CD4-positive, alpha-beta T cell treated with Interleukin-1 beta for 1 hour (primary cell): ENCODE measurements at regions not wholly inside any gene's neighbourhood (a gene's known extent, or its start where the extent isn't known, plus 50 kb on each side); places are given as distances from the start of the nearest gene placed in this dataset.
A peak's percentile ranks its signal among the peaks of the same experiment; 100 is the strongest.
"Not testable (repeated sequence)": the region's sequence is repeated elsewhere in the genome, so short reads cannot be mapped to it uniquely, and the experiment has no call there.

Experiments
- DNase-seq, 2 donors: peaks; one replicate each; pipeline ENCODE4 v3.0.0-alpha.2; 2020 to 2022

DNA sequence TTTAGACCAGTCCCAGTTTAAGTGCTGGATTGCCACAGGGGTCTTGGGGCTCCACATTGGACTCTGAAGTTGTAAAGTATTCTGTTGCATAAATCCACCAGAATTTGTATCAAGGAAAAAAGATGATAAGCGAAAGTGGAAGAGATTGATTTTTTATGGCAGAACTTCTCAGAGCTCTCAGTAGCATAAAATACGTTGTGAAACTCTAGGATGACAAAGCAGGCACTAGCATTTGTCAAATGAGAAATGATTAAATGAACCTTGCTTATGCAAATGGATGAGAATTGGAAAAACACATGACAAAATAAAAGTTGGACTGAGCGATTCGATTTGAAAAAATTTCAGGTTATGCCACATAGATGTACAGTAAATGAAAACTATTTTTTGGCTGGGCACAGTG is 253.8 kb upstream of the RAB4A start:
- no peak for DNase-seq

DNA sequence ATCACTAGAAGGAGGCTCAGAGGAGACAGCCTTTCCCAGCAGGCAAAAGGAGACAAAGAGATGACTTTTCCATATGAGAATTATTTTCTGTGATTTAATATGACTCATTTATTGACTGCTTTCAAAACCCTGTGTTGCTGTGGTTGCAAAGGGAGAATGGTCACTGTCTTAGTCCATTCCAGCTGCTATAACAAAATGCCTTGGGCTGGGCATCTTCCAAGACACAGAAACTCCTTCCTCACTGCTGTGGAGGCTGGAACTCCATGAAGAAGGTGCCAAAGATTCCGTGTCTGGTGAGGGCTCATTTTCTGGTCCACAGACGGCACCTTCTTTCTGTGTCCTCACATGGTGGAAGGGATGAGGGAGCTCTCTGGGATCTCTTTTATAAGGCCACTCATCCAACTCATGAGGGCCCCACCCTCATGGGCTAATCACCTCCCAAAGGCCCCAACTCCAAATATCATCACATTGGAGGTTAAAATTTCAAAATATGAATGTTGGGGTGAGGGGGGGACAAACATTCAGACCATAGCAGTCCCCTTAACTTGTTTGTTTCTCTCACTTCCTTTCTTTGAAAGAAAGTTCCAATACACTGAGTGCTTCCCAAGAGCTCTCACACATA is 252.1 kb upstream of the RAB4A start:
- DNase-seq = no peak

DNA sequence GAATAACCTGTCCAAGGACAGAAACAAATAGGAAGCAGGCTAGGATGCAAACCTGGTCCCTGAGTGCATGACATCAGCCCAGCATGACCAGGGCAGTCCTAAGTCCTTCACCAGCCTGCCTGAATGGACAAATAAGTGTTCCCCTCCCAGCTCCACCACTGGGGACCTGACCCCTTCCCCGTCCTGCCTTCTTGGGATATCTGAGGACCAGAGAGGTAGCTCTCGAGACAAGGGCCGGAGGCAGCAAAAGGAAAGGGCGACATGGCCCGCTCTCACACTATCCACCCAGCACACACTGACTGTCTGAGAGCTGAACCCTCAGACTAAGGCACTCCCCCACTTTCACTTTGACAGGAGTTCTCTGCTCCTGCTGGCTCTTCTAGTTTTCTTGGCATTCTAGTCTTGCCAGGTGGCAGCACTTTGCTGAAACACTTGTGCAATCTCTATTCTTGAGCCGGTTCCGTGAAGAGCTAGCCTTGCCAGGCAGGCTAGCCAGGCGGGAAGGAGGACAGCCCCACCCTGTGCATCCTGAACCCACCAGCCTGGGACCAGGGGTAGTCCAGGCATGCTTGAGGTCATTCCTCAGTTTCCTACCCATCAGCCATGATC is 251.1 kb upstream of the RAB4A start:
- no peak for DNase-seq

DNA sequence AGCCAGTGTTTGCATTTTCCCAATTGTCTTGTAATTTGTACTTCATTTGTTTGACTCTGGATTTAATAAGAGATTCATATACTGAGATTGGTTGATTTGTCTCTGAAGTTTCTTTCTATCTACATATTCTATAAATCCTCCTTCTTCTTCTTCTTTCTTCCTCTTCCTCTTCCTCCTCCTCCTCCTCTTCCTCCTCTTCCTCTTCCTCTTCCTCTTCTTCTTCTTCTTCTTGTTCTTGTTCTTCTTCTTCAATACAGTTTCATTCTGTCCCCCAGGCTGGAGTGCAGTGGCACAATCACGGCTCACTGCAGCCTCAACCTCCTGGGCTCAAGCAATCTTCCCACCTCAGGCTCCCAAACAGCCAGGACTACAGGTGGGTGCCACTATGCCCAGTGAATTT is 249.9 kb upstream of the RAB4A start:
- DNase-seq = not testable (repeated sequence)

DNA sequence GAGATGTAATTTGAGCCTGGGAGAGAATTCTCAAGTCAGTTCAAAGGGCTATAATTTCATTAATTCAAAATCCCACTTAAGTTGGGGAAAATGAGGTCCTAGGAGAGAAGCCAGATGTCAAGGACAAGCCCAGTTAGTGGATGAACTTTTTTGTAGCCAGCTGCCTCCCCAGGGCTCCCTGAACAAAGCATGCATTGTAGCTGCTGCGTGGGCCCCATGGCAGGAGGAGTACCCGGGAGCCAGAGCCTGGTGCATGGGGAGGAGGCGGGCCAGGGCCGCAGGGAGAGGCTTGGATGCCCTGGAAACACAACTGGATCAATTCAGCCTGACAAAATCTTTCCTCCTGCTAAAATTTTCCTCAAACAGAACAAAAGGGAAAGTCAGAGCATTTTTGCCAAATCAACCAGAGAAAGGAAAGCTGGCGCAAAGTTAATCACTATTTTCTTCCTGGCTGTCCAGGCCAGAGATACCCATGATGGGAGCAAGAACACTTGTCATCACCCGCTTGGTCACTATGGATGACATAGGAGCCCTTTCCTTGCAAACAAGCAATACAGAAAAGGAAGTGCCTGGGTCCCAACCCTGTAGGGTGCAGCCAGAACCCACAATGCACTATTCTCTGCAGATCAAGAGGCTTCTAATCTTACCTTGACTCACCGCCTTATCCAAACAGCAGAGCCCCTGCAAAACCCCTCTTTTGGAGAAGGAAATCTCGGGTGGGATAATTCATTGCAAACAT is 248.1 kb upstream of the RAB4A start:
- DNase-seq = no peak

DNA sequence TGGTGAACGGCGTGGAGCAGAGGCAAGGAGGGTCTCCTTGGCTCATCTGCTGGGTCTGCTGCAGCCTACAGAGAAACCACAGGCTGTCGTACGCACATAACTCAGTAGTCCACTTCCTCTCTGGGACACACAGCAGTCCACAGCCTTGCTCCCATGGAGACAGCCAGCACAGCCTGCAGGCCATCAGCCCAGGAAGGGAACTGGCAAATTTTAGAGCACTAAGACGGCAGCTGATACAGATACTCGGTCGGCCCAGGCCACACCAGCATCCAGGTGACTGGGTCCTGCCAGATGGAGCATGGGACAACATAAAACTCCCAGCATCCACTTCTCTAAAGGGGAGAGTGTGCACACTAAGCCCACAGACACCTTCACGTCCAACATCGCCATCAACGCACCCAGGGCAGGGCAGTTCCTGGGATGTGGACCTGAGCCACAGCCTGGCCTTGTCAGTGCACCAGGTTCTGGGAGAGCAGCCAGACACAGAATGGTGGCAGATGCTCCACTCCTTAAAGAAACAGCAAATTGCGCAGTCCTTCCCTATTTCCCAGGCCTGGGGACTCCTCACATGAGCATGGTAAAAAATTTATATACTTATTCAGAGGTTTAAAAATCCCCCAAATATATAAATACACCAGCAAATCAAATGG is 247.1 kb upstream of the RAB4A start:
- DNase-seq = peak in 1 of 2 donors; percentile 24

DNA sequence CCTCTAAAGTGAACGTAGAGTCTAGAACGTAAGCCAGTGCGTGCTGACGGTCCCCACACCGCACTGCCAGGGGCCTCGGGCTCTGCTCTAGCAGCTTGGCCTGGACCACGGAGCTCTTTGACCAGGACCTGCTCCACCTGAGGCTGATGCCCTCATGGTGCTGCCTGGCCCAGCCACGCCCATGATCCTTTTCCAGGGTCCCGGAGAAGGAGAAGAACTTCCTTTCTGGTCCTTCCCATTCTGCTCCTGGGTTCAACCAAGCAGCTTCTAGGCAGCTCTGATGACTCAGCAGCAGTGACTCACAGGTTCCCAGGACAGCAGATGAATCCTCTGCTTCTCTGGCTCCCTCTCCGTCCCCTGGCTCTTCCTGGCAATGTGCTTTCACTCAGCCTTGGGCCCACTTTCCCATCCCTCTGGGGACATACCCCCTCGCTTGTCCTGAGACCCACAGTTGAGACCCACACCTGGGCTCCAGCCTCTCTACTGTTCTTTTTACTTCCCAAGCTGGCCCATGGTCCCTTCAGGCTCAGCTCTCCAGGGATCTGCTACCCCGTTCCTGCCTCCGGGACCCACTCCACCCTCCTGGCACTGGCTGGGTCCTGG is 246.3 kb upstream of the RAB4A start:
- peak in 1 of 2 donors; percentile 59 for DNase-seq

DNA sequence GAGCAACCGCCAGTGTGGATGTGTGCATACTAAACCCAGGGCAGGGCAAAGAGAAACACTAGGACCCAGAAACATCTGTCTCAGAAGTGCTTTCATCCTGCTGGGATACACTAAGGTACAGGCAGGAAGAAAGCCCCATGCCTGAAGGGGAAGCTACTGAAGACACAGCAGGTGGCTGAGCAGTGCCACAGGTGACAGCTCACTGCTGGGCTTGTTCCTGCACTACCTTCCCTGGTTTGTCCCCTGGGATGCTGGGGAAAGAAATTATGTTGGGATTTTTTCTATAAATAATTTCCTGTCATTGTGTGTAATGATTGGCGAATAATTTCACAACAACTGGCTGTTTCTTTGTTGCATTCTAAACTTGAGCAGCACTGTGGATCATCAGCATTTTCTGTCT is 245.3 kb upstream of the RAB4A start:
- no peak for DNase-seq

DNA sequence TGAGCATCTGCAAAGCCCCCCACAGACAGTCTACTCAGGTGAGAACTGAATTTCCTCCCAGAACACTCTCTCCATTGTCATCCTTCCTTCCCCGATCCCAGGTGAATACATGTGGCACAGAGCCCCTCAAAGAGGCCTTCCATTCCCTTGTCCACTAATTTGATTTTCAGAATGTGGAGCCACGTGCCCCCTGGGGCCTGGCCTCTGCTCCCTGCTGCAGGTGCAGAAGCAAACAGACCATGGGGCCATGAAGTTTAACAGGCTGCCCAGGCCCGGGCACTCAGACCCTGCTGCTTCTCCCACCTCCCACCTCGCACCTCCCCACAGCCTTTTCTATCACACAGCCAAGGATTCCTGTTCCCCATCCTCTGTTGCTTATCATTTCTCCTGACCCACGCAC is 243.8 kb upstream of the RAB4A start:
- no peak for DNase-seq

DNA sequence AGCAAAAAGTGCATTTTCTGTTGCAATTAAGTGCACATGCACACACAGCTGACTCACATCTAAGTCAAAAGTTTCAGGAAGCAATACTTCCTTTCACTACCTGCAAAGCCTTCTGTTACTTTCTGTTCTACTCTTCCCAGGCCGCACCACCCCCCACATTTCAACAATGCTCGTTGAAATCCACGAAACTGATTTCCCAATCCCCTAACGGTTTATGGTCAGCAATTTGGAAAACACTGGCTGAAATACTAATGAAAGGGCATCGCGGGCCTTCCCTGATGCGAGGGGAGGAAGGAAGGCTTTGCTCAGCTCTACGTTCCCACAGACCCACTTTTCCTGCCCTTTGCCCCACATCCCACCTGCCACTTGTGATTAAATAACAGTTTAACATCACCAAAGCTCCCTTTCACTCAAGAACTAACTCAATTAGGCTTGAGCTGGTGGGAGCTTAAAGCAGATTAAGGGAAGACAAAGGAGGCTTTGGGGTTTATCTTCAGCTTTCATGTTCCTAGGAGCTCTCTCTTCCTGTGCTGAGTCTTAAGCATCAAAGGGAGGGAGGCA is 243.2 kb upstream of the RAB4A start:
- peak; percentile 18 to 41 for DNase-seq

DNA sequence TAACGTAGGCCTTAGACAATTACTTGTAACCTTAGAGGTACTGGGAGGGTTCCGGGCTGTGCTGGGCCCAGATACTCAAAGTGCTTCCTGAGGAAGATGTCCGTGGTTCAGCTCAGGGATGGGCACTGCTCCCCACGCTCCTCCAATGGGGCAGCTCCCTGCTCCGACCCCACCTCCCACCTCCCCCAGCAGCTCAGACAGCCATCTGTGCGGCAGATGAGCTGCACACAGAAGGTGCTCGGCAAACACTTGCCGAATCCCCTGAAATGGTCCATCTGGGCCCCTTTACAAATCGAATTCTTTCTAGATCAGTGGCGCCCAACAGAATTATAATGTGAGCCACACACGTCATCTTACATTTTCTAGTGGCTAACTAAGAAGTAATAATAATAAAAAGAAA is 242.4 kb upstream of the RAB4A start:
- DNase-seq = no peak

DNA sequence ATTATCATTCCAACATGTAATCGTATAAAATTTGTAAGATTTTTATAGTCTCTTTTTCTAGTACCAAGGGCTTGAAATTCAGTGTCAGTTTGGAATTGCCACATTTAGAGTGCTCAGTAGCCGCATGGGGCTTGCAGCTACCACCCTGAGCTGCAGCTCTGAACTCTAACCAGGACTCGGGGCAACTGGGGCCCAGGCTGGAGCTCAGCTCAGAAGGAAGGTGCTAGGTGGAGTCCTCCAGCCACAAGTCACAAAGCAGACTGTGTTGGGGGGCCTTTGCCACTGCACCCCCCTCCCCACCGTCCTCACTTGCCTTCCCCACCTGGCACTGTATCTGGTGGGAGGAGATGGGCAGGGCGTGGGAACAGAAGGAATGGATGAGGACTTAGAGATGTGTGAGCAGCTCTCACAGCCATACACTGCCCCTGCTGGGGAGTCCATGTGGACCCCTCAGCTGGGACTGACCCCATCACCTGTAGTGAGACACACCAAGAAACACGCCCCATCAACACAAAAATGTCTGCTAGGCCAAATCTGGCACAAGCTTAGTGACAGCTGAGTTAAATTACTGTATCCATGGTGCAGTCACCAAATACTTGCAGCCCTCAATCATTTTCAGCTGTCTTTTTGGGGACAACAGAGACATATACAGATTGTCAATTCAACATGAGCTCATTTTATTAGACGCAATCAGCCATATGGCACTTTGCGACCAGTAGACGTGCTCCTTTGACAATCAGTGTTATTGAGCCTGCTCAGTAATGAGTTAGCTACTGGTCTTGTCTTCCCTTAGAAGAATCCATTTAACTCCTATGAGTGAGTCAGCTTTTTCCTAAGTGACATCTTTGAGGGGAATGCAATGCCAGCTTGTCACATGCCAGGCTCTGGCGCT is 241.7 kb upstream of the RAB4A start:
- DNase-seq = no peak

DNA sequence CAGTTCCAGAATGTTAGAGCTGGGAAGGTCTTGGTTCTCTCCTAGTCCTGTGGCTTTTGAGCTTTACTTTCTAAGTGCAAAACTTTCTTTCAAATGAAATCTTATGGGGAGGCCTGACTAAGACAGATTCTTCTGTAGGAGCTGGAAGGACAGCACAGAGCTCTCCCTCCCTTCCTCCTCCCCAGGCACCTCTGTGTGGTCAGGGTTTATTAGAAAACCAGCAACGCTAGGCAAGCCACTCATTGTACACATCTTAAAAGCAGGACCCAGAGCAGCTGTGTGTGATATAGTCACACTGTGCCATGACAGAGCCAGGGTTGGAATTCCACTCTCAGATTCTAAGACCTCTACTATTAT is 241.1 kb upstream of the RAB4A start:
- no peak for DNase-seq

DNA sequence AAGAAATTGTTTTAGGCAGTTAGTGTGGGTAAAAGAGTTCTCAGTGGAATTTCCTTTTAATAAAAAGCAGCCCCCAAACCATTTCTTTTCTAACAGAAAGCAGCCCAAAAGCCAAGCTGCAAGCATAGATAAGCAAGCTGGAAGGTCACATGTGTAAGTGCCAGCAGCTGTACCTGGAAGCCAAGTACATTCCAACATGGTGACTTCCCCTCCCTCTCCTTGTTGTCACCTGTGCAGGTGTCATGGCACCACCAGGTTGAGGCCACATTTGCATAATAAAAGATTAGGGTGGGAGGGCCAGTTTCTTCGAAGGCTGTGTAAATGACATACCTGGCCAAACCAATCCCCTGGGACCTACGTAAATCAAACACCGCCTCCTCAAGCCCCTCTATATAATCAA is 240.3 kb upstream of the RAB4A start:
- DNase-seq = no peak

DNA sequence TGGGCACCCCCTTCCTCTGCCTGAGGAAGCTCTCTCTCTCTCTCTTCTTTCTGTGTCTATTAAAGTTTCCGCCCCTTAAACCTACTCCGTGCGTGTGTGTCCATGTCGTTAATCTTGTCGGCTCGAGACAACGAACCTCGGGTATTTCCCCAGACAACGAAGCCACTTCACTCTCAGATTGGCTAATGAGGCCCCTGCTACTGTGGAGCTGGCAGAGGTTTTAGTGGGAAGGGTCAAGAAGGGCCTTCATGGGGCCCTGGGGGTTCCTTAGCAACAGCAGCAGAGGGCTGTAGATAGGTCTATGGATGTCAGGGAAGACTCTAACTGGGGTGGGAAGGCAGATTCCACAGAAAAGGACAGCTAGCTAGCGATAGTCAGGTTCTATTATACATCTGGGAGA is 239.8 kb upstream of the RAB4A start:
- DNase-seq = no peak

DNA sequence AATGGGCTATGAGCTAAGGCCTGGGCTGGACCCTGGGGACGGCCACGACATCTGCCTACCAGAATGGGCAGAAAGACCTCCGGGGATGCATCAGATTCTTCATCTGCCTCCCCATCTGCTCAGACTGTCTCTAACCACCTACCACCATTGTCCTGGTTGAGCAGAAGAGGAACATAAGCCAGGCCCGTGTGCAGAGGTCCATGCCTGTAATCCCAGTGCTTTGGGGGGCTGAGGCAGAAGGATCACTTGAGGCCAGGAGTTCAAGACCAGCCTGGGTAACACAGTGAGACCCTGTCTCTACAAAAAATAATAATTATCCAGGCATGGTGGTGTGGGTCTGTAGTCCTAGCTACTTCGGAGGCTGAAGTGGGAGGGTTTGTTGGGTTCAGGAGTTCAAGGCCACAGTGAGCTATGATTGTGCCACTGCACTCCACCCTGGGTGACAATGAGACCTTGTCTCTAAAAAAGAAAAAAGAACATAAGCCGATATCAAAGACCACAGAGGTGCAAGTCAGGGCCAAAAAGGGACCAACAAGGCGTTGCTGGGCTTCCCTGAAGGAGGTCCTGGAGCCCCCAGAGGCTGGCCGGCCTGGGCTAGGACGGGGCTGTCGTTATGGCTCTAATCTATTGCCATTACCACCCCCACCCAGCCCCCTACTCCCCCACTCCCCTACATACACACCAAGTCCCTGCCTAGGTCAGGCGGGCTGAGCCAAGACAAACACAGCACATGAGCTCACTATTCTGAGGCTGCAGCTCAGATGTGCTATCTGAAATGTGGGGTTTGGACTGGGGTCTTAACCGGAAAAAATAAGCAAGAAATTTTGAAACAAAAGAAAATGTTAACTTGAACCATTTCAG is 239.2 kb upstream of the RAB4A start:
- no peak for DNase-seq

DNA sequence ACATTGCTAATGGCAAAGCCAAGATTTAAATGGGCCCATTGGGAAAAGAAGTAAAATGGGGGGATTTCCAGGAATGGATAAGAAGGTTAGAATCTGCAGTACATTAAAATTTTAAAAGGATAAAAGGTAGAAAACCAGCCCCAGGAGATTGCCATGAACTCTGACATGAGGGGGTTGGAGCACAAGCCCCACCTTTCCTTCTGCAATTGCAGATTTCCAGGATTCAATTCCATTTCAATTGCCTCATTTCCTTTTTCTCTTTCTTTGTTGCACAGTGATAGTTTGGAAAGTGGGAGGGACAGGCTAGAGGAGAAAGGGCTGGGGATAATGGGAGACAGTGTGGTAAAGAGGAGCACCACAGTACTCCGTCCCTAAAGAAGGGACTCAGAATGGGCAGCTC is 238.5 kb upstream of the RAB4A start:
- DNase-seq = no peak

DNA sequence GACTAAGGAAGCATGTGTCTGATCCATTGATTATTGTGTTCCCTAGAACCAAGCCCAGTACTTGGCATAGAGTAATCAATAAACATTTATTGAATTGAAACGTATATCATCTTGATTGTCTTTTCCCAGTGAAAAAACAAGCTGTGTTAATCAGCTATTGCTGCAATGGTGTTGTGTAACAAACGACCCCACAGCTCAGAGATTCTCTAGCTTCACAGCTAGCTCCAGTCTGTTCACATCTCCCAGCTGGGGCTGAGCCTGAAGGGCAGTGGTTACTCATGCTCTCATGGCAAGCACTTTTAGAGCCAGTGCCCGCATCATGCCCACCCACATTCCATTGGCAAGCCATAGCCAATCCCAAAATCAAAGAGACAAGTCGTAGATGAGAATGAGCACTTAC is 237.4 kb upstream of the RAB4A start:
- no peak for DNase-seq

DNA sequence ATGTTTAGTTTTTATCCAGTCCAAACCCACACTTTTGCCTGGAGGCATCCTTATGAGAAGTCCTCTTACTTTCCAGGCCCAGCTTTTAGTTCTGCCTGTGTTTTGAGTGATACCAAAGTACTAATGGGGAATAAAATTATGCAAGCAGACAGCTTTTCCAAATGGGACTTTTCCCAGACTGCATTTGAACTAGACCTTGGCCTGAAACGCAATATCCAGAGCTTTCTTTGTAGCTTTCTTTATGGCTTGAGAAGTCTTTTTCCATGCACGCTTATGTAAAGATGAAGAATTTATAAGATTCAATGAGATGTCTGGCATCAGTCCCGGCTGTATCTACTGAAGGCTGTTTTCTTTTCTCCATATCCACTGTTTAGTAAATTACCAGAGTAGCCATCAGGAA is 236.6 kb upstream of the RAB4A start:
- DNase-seq = no peak

DNA sequence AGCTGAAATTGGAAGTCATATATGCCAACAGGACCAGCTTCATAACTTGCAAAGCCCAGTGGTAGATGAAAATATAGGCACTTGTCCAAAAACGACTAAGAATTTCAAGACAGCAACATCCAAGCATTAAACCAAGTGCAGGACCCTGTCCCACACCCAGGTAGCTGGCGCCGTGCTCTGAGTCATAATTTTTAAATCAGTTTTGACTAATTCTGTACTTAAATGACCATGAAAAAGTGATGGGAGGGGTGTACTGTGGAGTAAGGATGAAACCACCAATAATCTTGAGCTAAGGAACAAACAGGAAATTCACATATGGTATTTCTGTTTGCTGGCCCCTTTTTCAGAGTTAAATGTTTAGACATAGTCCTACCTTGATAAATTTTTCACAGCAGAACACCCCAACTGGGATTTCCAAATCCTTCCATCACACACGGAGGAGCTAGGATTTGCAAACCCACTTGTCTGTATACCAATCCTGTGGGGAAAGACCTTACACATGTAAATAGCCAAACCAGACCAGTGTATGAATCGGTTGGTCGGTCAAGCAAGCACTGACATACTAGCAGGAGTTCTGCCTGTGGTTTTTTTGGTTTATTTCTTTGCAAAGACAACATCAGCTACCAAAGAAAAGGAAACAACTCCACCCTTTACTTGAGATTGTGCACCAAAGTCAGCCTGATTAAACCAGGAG is 235.7 kb upstream of the RAB4A start:
- DNase-seq = no peak

DNA sequence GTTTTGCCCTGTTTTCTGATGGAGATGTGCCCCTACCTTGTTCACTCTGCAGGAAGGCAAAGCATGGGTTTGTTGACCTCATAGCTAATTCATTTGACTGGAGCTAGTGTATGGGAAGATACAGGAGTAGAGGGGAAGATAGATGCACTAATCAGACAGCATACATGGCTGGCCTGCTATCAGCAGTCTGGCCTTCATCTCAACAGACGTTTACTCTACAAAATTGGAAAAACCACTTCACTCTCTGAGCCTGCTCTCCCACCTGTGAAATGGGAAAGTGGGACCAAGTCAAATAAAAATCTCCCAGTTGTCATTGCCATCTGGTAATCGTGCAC is 235.2 kb upstream of the RAB4A start:
- no peak for DNase-seq
